ENCODE measurements at regions not wholly inside any gene's neighbourhood (a gene's known extent, or its start where the extent isn't known, plus 50 kb on each side); places are given as distances from the start of the nearest gene placed in this dataset.

- no peak for TF ChIP-seq CTCF (IDR thresholded peaks at IDR 0.05)
- peaks cover 0 to 37% of the 10 kb centered on the region in 2 donors for H3K4me1 ChIP-seq
- no peaks in the 10 kb centered on the region for H3K9me3 ChIP-seq
- no peak for DNase-seq (ENCODE audit: low spot score)
- no peak overlapping the region for H3K4me3 ChIP-seq
- H3K27ac ChIP-seq, result no peak overlapping the region
- no peaks in the 10 kb centered on the region for H3K36me3 ChIP-seq
- no peaks in the 10 kb centered on the region for H3K27me3 ChIP-seq
Measured at GRCh38 chr1:184164536-184164935, 113.0 kb downstream of the TSEN15 start.

- no peak for DNase-seq (ENCODE audit: low spot score)
- Histone ChIP-seq H3K27me3 (no peaks in the 10 kb centered on the region), H3K36me3 (no peaks in the 10 kb centered on the region), H3K4me3 (no peak overlapping the region), H3K9me3 (no peaks in the 10 kb centered on the region), H3K27ac (no peak overlapping the region), H3K4me1 (peaks cover 0 to 24% of the 10 kb centered on the region in 2 donors)
- TF ChIP-seq CTCF (IDR thresholded peaks at IDR 0.05), result no peak
Measured at GRCh38 chr1:184166485-184166884, 115.0 kb downstream of the TSEN15 start.

GRCh38 chr1:184167352-184167751, 115.8 kb downstream of the TSEN15 start:
- Histone ChIP-seq H3K4me3 (no peak overlapping the region), H3K36me3 (no peaks in the 10 kb centered on the region), H3K27me3 (no peaks in the 10 kb centered on the region), H3K9me3 (no peaks in the 10 kb centered on the region), H3K27ac (no peak overlapping the region), H3K4me1 (peaks cover 0 to 23% of the 10 kb centered on the region in 2 donors)
- no peak for DNase-seq (ENCODE audit: low spot score)
- no peak for TF ChIP-seq CTCF (IDR thresholded peaks at IDR 0.05)

- H3K27ac ChIP-seq, result no peak overlapping the region
- no peaks in the 10 kb centered on the region for H3K27me3 ChIP-seq
- H3K4me1 ChIP-seq, result no peaks in the 10 kb centered on the region
- DNase-seq (ENCODE audit: low spot score), result no peak
- TF ChIP-seq CTCF (IDR thresholded peaks at IDR 0.05), result no peak
- no peaks in the 10 kb centered on the region for H3K9me3 ChIP-seq
- no peak overlapping the region for H3K4me3 ChIP-seq
- no peaks in the 10 kb centered on the region for H3K36me3 ChIP-seq
Measured at GRCh38 chr1:184170719-184171118, 119.2 kb downstream of the TSEN15 start.

GRCh38 chr1:184176058-184176457, 124.5 kb downstream of the TSEN15 start:
- H3K4me1 ChIP-seq, result no peaks in the 10 kb centered on the region
- no peak overlapping the region for H3K4me3 ChIP-seq
- TF ChIP-seq CTCF (IDR thresholded peaks at IDR 0.05), result no peak
- no peak overlapping the region for H3K27ac ChIP-seq
- no peaks in the 10 kb centered on the region for H3K27me3 ChIP-seq
- H3K36me3 ChIP-seq, result no peaks in the 10 kb centered on the region
- DNase-seq (ENCODE audit: low spot score), result no peak
- H3K9me3 ChIP-seq, result no peaks in the 10 kb centered on the region

GRCh38 chr1:184181044-184181443, 129.5 kb downstream of the TSEN15 start:
- Histone ChIP-seq H3K27me3 (no peaks in the 10 kb centered on the region), H3K9me3 (no peaks in the 10 kb centered on the region), H3K4me1 (no peaks in the 10 kb centered on the region), H3K36me3 (no peaks in the 10 kb centered on the region), H3K27ac (no peak overlapping the region), H3K4me3 (no peak overlapping the region)
- no peak for DNase-seq (ENCODE audit: low spot score)
- no peak for TF ChIP-seq CTCF (IDR thresholded peaks at IDR 0.05)
